ENCODE measurements at regions not wholly inside any gene's neighbourhood (a gene's known extent, or its start where the extent isn't known, plus 50 kb on each side); places are given as distances from the start of the nearest gene placed in this dataset.

DNA sequence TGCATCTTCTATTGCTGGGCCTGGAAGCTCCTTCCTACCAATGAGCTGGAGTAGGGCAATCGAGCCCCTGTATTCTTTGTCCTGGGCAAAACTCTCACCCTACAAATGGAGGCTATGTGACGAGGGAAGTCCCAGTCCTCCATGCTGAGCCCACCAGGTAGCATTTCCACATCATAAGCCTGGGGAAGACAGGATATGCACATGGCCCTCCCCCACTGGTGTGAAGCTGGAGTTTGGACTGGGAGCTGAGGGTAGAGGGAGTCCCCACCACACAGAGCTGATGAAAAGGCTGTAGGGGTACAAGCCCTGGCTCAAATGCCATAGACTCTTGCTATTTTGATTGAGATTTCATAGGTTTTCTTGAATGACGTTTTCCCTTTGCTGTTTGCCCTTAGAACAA lies 99.5 kb upstream of the FOXC1 start:
- Histone ChIP-seq H3K27me3 (replicated peaks; ENCODE audit: insufficient read depth) (no peaks in the 10 kb centered on the region), H3K9me3 (no peaks in the 10 kb centered on the region), H3K27ac (no peak overlapping the region), H3K36me3 (no peaks in the 10 kb centered on the region), H3K4me3 (no peak overlapping the region), H3K4me1 (replicated peaks) (no peaks in the 10 kb centered on the region)
- WGBS: 87% methylated on average over 3 of the region's 3 CpGs
- intact Hi-C loops (cut with DNase I): no loop called here
- DNase-seq (ENCODE audit: low spot score): no peak
- TF ChIP-seq POLR2AphosphoS5 (IDR thresholded peaks at IDR 0.05) (no peak), POLR2A (IDR thresholded peaks at IDR 0.05) (no peak), CTCF (IDR thresholded peaks at IDR 0.05) (no peak)

- no peaks in the 10 kb centered on the region for H3K36me3 ChIP-seq
- no peaks in the 10 kb centered on the region for H3K4me1 ChIP-seq (replicated peaks)
- DNase-seq (ENCODE audit: low spot score): no peak
- TF ChIP-seq POLR2A (IDR thresholded peaks at IDR 0.05) (no peak), CTCF (IDR thresholded peaks at IDR 0.05) (no peak), POLR2AphosphoS5 (IDR thresholded peaks at IDR 0.05) (no peak)
- 39% methylated on average over 3 of the region's 3 CpGs for WGBS
- no peaks in the 10 kb centered on the region for H3K27me3 ChIP-seq (replicated peaks; ENCODE audit: insufficient read depth)
- no peak overlapping the region for H3K4me3 ChIP-seq
- intact Hi-C loops (cut with DNase I): no loop called here
- no peak overlapping the region for H3K27ac ChIP-seq
- H3K9me3 ChIP-seq: no peaks in the 10 kb centered on the region
Observed at GRCh38 chr6:1513215-1513780, 96.4 kb upstream of the FOXC1 start.

- Histone ChIP-seq H3K9me3 (no peaks in the 10 kb centered on the region), H3K27me3 (replicated peaks; ENCODE audit: insufficient read depth) (no peaks in the 10 kb centered on the region), H3K4me3 (no peak overlapping the region), H3K27ac (no peak overlapping the region), H3K4me1 (replicated peaks) (no peaks in the 10 kb centered on the region), H3K36me3 (no peaks in the 10 kb centered on the region)
- WGBS: 78% methylated on average over 3 of the region's 3 CpGs
- TF ChIP-seq POLR2A (IDR thresholded peaks at IDR 0.05): no peak
- no peak for TF ChIP-seq POLR2AphosphoS5 (IDR thresholded peaks at IDR 0.05)
- no peak for TF ChIP-seq CTCF (IDR thresholded peaks at IDR 0.05)
- intact Hi-C loops (cut with DNase I): no loop called here
- DNase-seq (ENCODE audit: low spot score): no peak
Observed at GRCh38 chr6:1514078-1514477, 95.6 kb upstream of the FOXC1 start.

GRCh38 chr6:1515280-1515679 lies 94.4 kb upstream of the FOXC1 start:
- 90% methylated on average over 25 of the region's 31 CpGs for WGBS
- no peak for TF ChIP-seq POLR2A (IDR thresholded peaks at IDR 0.05)
- TF ChIP-seq CTCF (IDR thresholded peaks at IDR 0.05): no peak
- TF ChIP-seq POLR2AphosphoS5 (IDR thresholded peaks at IDR 0.05): no peak
- Histone ChIP-seq H3K36me3 (no peaks in the 10 kb centered on the region), H3K4me1 (replicated peaks) (no peaks in the 10 kb centered on the region), H3K9me3 (no peaks in the 10 kb centered on the region), H3K27me3 (replicated peaks; ENCODE audit: insufficient read depth) (no peaks in the 10 kb centered on the region), H3K27ac (no peak overlapping the region), H3K4me3 (no peak overlapping the region)
- intact Hi-C loops (cut with DNase I): no loop called here
- no peak for DNase-seq (ENCODE audit: low spot score)

DNA sequence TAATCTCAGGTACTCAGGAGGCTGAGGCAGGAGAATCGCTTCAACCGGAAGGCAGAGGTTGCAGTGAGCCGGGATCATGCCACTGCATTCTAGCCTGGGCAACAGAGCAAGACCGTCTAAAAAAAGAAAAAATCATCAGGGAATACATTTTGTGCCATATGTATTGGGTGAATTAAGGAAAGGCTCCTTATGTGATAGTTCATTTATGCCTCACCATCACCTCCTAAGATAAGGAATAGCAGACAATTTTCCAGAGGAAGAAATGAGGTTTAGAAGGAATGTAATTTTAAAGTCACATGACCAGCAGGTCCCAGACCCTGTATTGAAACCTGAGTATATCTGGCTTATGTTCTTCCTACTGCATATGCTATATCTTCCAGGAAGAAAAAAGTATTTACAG lies 93.9 kb upstream of the FOXC1 start:
- Histone ChIP-seq H3K9me3 (no peaks in the 10 kb centered on the region), H3K4me1 (replicated peaks) (no peaks in the 10 kb centered on the region), H3K27me3 (replicated peaks; ENCODE audit: insufficient read depth) (no peaks in the 10 kb centered on the region), H3K36me3 (no peaks in the 10 kb centered on the region), H3K27ac (no peak overlapping the region), H3K4me3 (no peak overlapping the region)
- intact Hi-C loops (cut with DNase I): no loop called here
- 96% methylated on average over 4 of the region's 4 CpGs for WGBS
- no peak for DNase-seq (ENCODE audit: low spot score)
- no peak for TF ChIP-seq POLR2AphosphoS5 (IDR thresholded peaks at IDR 0.05)
- no peak for TF ChIP-seq POLR2A (IDR thresholded peaks at IDR 0.05)
- no peak for TF ChIP-seq CTCF (IDR thresholded peaks at IDR 0.05)
